ENCODE measurements at regions not wholly inside any gene's neighbourhood (a gene's known extent, or its start where the extent isn't known, plus 50 kb on each side); places are given as distances from the start of the nearest gene placed in this dataset.

- no peak for DNase-seq (ENCODE audit: extremely low spot score in 2 of 2)
- Histone ChIP-seq H3K9me3 (no peaks in the 10 kb centered on the region), H3K4me3 (no peak overlapping the region), H3K27ac (no peak overlapping the region), H3K27me3 (no peaks in the 10 kb centered on the region), H3K36me3 (no peaks in the 10 kb centered on the region), H3K4me1 (no peaks in the 10 kb centered on the region)
- intact Hi-C loops (cut with DNase I) = no loop called here
- TF ChIP-seq CTCF (IDR thresholded peaks at IDR 0.05) (no peak), POLR2AphosphoS5 (IDR thresholded peaks at IDR 0.05; ENCODE audit: insufficient read depth in 1 of 2, low read depth in 1 of 2) (no peak)
Observed at GRCh38 chr11:116544721-116545120, 228.1 kb downstream of the BUD13 start.

DNA sequence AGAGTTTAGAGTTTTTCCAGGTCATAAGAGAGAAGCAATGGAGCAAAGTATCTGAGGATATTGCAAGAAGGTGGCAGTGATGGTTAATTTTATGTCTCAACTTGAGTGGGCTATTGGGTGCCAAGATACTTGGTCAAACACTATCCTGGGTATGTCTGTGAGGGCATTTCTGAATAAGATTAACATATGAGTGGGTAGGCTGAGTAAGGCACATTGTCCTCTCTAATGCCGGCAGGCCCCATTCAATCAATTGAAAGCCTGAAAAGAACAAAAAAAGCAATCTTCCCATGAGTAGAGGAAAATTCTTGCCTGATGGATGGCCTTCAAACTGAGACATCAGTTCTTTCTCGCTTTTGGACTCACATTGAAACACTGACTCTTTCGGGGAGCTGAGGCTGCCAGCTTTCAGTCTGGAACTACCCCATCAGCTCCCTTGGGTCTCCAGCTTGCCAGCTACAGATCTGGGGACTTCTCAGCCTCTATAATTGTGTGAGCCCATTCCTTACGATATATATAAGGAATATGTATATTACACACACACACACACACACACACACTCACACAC lies 228.8 kb downstream of the BUD13 start:
- H3K36me3 ChIP-seq = no peaks in the 10 kb centered on the region
- no peaks in the 10 kb centered on the region for H3K4me1 ChIP-seq
- no peak overlapping the region for H3K27ac ChIP-seq
- intact Hi-C loops (cut with DNase I) = no loop called here
- no peak overlapping the region for H3K4me3 ChIP-seq
- H3K27me3 ChIP-seq = no peaks in the 10 kb centered on the region
- H3K9me3 ChIP-seq = no peaks in the 10 kb centered on the region
- TF ChIP-seq POLR2A (IDR thresholded peaks at IDR 0.05) (no peak), CTCF (IDR thresholded peaks at IDR 0.05) (no peak), POLR2AphosphoS5 (IDR thresholded peaks at IDR 0.05; ENCODE audit: insufficient read depth in 1 of 2, low read depth in 1 of 2) (no peak)
- DNase-seq (ENCODE audit: extremely low spot score in 2 of 2) = no peak

- H3K36me3 ChIP-seq = no peaks in the 10 kb centered on the region
- no peak for DNase-seq (ENCODE audit: extremely low spot score in 2 of 2)
- no peaks in the 10 kb centered on the region for H3K27me3 ChIP-seq
- H3K9me3 ChIP-seq = no peaks in the 10 kb centered on the region
- intact Hi-C loops (cut with DNase I) = no loop called here
- no peak overlapping the region for H3K27ac ChIP-seq
- TF ChIP-seq POLR2A (IDR thresholded peaks at IDR 0.05) = no peak
- TF ChIP-seq POLR2AphosphoS5 (IDR thresholded peaks at IDR 0.05; ENCODE audit: insufficient read depth in 1 of 2, low read depth in 1 of 2) = no peak
- no peak for TF ChIP-seq CTCF (IDR thresholded peaks at IDR 0.05)
- H3K4me3 ChIP-seq = no peak overlapping the region
- no peaks in the 10 kb centered on the region for H3K4me1 ChIP-seq
Observed at GRCh38 chr11:116543099-116543498, 229.7 kb downstream of the BUD13 start.

GRCh38 chr11:116542406-116542805 lies 230.4 kb downstream of the BUD13 start:
- no peaks in the 10 kb centered on the region for H3K4me1 ChIP-seq
- H3K4me3 ChIP-seq = no peak overlapping the region
- H3K9me3 ChIP-seq = no peaks in the 10 kb centered on the region
- intact Hi-C loops (cut with DNase I) = no loop called here
- H3K27ac ChIP-seq = no peak overlapping the region
- no peaks in the 10 kb centered on the region for H3K27me3 ChIP-seq
- TF ChIP-seq POLR2AphosphoS5 (IDR thresholded peaks at IDR 0.05; ENCODE audit: insufficient read depth in 1 of 2, low read depth in 1 of 2) (no peak), CTCF (IDR thresholded peaks at IDR 0.05) (no peak), POLR2A (IDR thresholded peaks at IDR 0.05) (no peak)
- DNase-seq (ENCODE audit: extremely low spot score in 2 of 2) = no peak
- no peaks in the 10 kb centered on the region for H3K36me3 ChIP-seq

- TF ChIP-seq POLR2A (IDR thresholded peaks at IDR 0.05) (no peak), POLR2AphosphoS5 (IDR thresholded peaks at IDR 0.05; ENCODE audit: insufficient read depth in 1 of 2, low read depth in 1 of 2) (no peak)
- peak in 1 of 2 donors; percentile 34 for DNase-seq (ENCODE audit: extremely low spot score in 2 of 2)
Observed at GRCh38 chr11:116541460-116541859, 231.3 kb downstream of the BUD13 start.

More at GRCh38 chr11:116541460-116541859, 231.3 kb downstream of the BUD13 start:
- Histone ChIP-seq H3K36me3 (no peaks in the 10 kb centered on the region), H3K9me3 (no peaks in the 10 kb centered on the region), H3K27ac (no peak overlapping the region), H3K27me3 (no peaks in the 10 kb centered on the region), H3K4me1 (no peaks in the 10 kb centered on the region), H3K4me3 (no peak overlapping the region)
- intact Hi-C loops (cut with DNase I) = no loop called here
